GM19395 (cell line): ENCODE measurements at regions not wholly inside any gene's neighbourhood (a gene's known extent, or its start where the extent isn't known, plus 50 kb on each side); places are given as distances from the start of the nearest gene placed in this dataset.

Experiments used
- ATAC-seq: cut with Tn5 transposase; IDR thresholded peaks from one replicate; pipeline ENCODE4 v1.9.1; 2021; ENCODE audit warnings: mild to moderate bottlenecking, moderate library complexity; ENCODE audit not compliant: unreplicated experiment

GRCh38 chr2:194253528-194254259 lies 1403.3 kb upstream of the SLC39A10 start:
- ATAC-seq: no peak

- ATAC-seq: no peak
Observed at GRCh38 chr2:194252127-194252526, 1404.9 kb upstream of the SLC39A10 start.

- ATAC-seq: no peak
Observed at GRCh38 chr2:194232600-194232999, 1424.4 kb upstream of the SLC39A10 start.

- ATAC-seq: no peak
Observed at GRCh38 chr2:194223218-194223617, 1433.8 kb upstream of the SLC39A10 start.

GRCh38 chr2:194214192-194214591 lies 1442.8 kb upstream of the SLC39A10 start:
- ATAC-seq: no peak

- ATAC-seq: no peak
Observed at GRCh38 chr2:194205568-194206227, 1451.3 kb upstream of the SLC39A10 start.

- no peak for ATAC-seq
Observed at GRCh38 chr2:194203898-194204297, 1453.1 kb upstream of the SLC39A10 start.

GRCh38 chr2:194182888-194183287 lies 1474.1 kb upstream of the SLC39A10 start:
- no peak for ATAC-seq

- ATAC-seq: no peak
Observed at GRCh38 chr2:194176134-194176533, 1480.9 kb upstream of the SLC39A10 start.

GRCh38 chr2:194166818-194167217 lies 1490.2 kb upstream of the SLC39A10 start:
- peak; percentile 88 for ATAC-seq

GRCh38 chr2:194155431-194155830 lies 1501.6 kb upstream of the SLC39A10 start:
- no peak for ATAC-seq

GRCh38 chr2:194151231-194151630 lies 1505.8 kb upstream of the SLC39A10 start:
- no peak for ATAC-seq

- ATAC-seq: no peak
Observed at GRCh38 chr2:194135463-194135862, 1521.6 kb upstream of the SLC39A10 start.

- ATAC-seq: no peak
Observed at GRCh38 chr2:194128810-194129209, 1528.2 kb upstream of the SLC39A10 start.

- no peak for ATAC-seq
Observed at GRCh38 chr2:194126418-194126817, 1530.6 kb upstream of the SLC39A10 start.

- ATAC-seq: no peak
Observed at GRCh38 chr2:194116861-194117260, 1540.2 kb upstream of the SLC39A10 start.

- peak; percentile 52 for ATAC-seq
Observed at GRCh38 chr2:194105358-194105757, 1551.7 kb upstream of the SLC39A10 start.

- ATAC-seq: peak; percentile 91
Observed at GRCh38 chr2:194104687-194105086, 1552.3 kb upstream of the SLC39A10 start.

GRCh38 chr2:194103941-194104659 lies 1552.9 kb upstream of the SLC39A10 start:
- peak; percentile 25 for ATAC-seq

GRCh38 chr2:194102546-194102945 lies 1554.5 kb upstream of the SLC39A10 start:
- ATAC-seq: no peak

GRCh38 chr2:194100201-194100600 lies 1556.8 kb upstream of the SLC39A10 start:
- no peak for ATAC-seq

- ATAC-seq: no peak
Observed at GRCh38 chr2:194096402-194096801, 1560.6 kb upstream of the SLC39A10 start.
